A673 (cell line): ENCODE measurements at regions not wholly inside any gene's neighbourhood (a gene's known extent, or its start where the extent isn't known, plus 50 kb on each side); places are given as distances from the start of the nearest gene placed in this dataset.

Experiments used
- BruUV-seq: library from RNA; stranded (reverse); fragments of 400-500 nt; replicated peaks from 2 replicates; lab custom pipeline; 2021; lab: Mats Ljungman, UMichigan
- CTCF ChIA-PET: fragments of 300-600 bp; sonication (Branson Sonifier 250); formaldehyde crosslinking; loops from one replicate; lab custom pipeline; 2022; ENCODE audit warnings: antibody characterized with exemption; lab: Charles Lee
- POLR2A ChIA-PET: fragments of 300-600 bp; sonication (Branson Sonifier 250); formaldehyde crosslinking; loops from one replicate; lab custom pipeline; 2022; ENCODE audit warnings: antibody characterized with exemption; ENCODE audit not compliant: low non-redundant PET; lab: Charles Lee
- DNase-seq: peaks from one replicate; pipeline ENCODE4 v3.0.0-alpha.2; 2015; ENCODE audit warnings: low spot score
- H3K27ac ChIP-seq: fragments of 200-600 bp; sonication (generic); 2 replicates; pipeline ENCODE4 v1.5.1; 2016; ENCODE audit warnings: mixed run types, low read depth, mild to moderate bottlenecking, mixed read lengths, antibody characterized with exemption, low read length; ENCODE audit not compliant: poor library complexity, severe bottlenecking
- H3K27me3 ChIP-seq: fragments of 200-600 bp; sonication (generic); replicated peaks from 2 replicates; pipeline ENCODE4 v1.6.1; 2017; ENCODE audit warnings: mixed run types, low read depth, mild to moderate bottlenecking, mixed read lengths, antibody characterized with exemption, low read length; ENCODE audit not compliant: insufficient read depth, poor library complexity
- H3K36me3 ChIP-seq: fragments of 200-600 bp; sonication (generic); 2 replicates; pipeline ENCODE4 v1.6.1; 2016; ENCODE audit warnings: mixed run types, mild to moderate bottlenecking, mixed read lengths, antibody characterized with exemption, low read length; ENCODE audit not compliant: insufficient read depth, poor library complexity, severe bottlenecking
- H3K4me1 ChIP-seq: fragments of 200-600 bp; sonication (generic); 2 replicates; pipeline ENCODE4 v1.6.1; 2017; ENCODE audit warnings: mixed run types, mild to moderate bottlenecking, mixed read lengths, antibody characterized with exemption, low read length; ENCODE audit not compliant: insufficient read depth, poor library complexity, severe bottlenecking
- H3K4me3 ChIP-seq: fragments of 200-600 bp; sonication (generic); 2 replicates; pipeline ENCODE4 v1.5.1; 2016; ENCODE audit warnings: low read depth, mixed run types, mild to moderate bottlenecking, mixed read lengths, low read length; ENCODE audit not compliant: poor library complexity, severe bottlenecking
- H3K9me3 ChIP-seq: fragments of 200-600 bp; sonication (generic); 2 replicates; pipeline ENCODE4 v1.6.1; 2016; ENCODE audit warnings: mixed run types, low read depth, mild to moderate bottlenecking, mixed read lengths, antibody characterized with exemption, low read length; ENCODE audit not compliant: poor library complexity, severe bottlenecking
- CTCF ChIP-seq: fragments of 300-800, 200-600 bp; sonication (generic); conservative IDR thresholded peaks from 2 replicates; pipeline ENCODE4 v1.5.1; 2017; ENCODE audit warnings: low read depth, mild to moderate bottlenecking, antibody characterized with exemption, low read length, moderate library complexity, mixed read lengths
- EZH2 ChIP-seq: fragments of 200-600 bp; sonication (generic); IDR thresholded peaks from 2 replicates; pipeline ENCODE4 v1.6.1; 2017; ENCODE audit warnings: borderline replicate concordance, low read depth, mild to moderate bottlenecking, mixed read lengths, antibody characterized with exemption, low read length; ENCODE audit not compliant: poor library complexity, severe bottlenecking
- intact Hi-C: fragments of 100-400 bp; cut with micrococcal nuclease; formaldehyde crosslinking; loops from one replicate; pipeline ENCODE4 v1.10.0; 2022; ENCODE audit not compliant: unreplicated experiment

- intact Hi-C loops = no loop called here
- CTCF ChIA-PET = no interaction called here
Measured at GRCh38 chr7:15094989-15095388, 192.4 kb upstream of the DGKB start.

DNA sequence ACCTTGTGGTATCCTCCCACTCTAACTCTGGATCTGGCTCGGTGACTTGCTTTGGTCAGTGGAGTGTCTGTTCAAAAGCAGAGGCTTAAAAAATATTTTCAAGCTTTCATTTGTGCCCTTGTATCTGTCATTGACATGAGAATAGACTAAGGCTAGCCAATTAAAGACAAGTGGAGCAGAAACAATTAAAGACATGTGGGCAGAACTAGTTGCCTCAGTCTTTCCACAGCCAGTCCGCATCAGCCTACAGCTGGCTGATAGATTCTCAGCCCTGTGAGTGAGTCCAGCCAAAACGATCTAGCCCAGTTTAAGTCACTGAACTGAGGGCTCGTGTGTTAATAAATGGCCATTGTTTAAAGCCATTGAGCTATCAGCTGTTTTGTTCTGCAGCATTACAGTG lies 185.2 kb upstream of the DGKB start:
- no peak overlapping the region for H3K4me3 ChIP-seq
- DNase-seq = peak; percentile 9
- TF ChIP-seq EZH2 = no peak
- TF ChIP-seq CTCF = no peak
- H3K27ac ChIP-seq = no peak overlapping the region
- no TSS peak for BruUV-seq
- no peaks in the 10 kb centered on the region for H3K36me3 ChIP-seq
- peaks cover 12% of the 10 kb centered on the region for H3K27me3 ChIP-seq
- intact Hi-C loops = no loop called here
- CTCF ChIA-PET = no interaction called here
- POLR2A ChIA-PET = no interaction called here
- peaks cover 20% of the 10 kb centered on the region for H3K4me1 ChIP-seq
- H3K9me3 ChIP-seq = no peaks in the 10 kb centered on the region

More at GRCh38 chr7:15094989-15095388, 192.4 kb upstream of the DGKB start:
- no peak overlapping the region for H3K27ac ChIP-seq
- no peaks in the 10 kb centered on the region for H3K4me1 ChIP-seq
- peaks cover 7% of the 10 kb centered on the region for H3K27me3 ChIP-seq
- no peak for DNase-seq
- no peak overlapping the region for H3K4me3 ChIP-seq
- POLR2A ChIA-PET = no interaction called here
- TF ChIP-seq CTCF (no peak), EZH2 (no peak)
- BruUV-seq = no TSS peak
- H3K36me3 ChIP-seq = no peaks in the 10 kb centered on the region
- no peaks in the 10 kb centered on the region for H3K9me3 ChIP-seq

DNA sequence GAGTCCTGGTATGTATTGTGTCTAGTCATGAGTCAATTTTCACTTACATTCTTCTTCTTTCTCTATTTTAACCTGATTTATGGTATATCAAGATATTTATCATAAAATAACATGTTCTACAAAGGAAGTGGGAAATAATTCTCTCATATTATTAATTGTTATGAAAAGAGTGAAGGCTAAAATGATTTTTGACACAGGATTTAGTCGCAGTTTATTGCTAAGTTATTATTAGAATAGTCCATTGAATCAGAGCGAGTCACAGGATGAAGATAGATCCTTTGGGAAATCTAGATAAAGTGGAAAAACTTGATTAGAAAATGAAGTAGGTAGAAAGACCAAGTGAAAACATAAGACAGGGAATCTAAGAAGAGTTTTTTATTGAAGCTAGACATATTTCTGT lies 184.3 kb upstream of the DGKB start:
- TF ChIP-seq EZH2 = no peak
- no peak for TF ChIP-seq CTCF
- peaks cover 13% of the 10 kb centered on the region for H3K27me3 ChIP-seq
- no peaks in the 10 kb centered on the region for H3K9me3 ChIP-seq
- CTCF ChIA-PET = no interaction called here
- no TSS peak for BruUV-seq
- no peak overlapping the region for H3K27ac ChIP-seq
- no peak for DNase-seq
- intact Hi-C loops = no loop called here
- no peak overlapping the region for H3K4me3 ChIP-seq
- H3K4me1 ChIP-seq = peaks cover 20% of the 10 kb centered on the region
- POLR2A ChIA-PET = no interaction called here
- H3K36me3 ChIP-seq = no peaks in the 10 kb centered on the region
